Epithelial cell of prostate (primary cell): ENCODE measurements at regions not wholly inside any gene's neighbourhood (a gene's known extent, or its start where the extent isn't known, plus 50 kb on each side); places are given as distances from the start of the nearest gene placed in this dataset.

Source experiments
- DNase-seq: peaks from one replicate; pipeline ENCODE4 v3.0.0-alpha.2; 2011; ENCODE audit warnings: low read depth, low spot score
- H3K27ac ChIP-seq: fragments of 450-650 bp; 2 replicates; pipeline ENCODE4 v1.5.1; 2017; ENCODE audit warnings: mild to moderate bottlenecking

- DNase-seq: no peak
- no peak overlapping the region for H3K27ac ChIP-seq
Observed at GRCh38 chr1:56237491-56238064, 341.8 kb downstream of the PLPP3 start.

DNA sequence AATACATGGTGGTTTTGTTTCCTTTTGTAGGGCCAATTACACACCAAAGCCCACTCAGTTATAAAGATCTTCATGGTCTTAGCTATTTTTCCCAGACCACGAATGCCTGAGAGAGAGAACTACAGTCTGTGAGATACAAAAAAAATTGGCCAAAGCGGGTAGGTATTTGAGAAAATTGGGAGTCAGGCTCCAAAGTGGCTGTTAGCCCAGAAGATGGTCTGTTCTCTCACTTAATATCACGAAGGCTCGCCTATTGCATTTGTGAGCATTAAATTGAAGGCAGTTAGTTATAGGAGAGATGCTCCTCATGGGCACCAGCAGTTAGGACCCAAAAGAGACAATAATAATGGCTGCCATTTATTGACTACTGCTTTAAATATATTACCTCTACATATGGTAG is 342.7 kb downstream of the PLPP3 start:
- H3K27ac ChIP-seq: no peak overlapping the region
- DNase-seq: no peak

- no peak for DNase-seq
- H3K27ac ChIP-seq: no peak overlapping the region
Observed at GRCh38 chr1:56235909-56236510, 343.4 kb downstream of the PLPP3 start.

DNA sequence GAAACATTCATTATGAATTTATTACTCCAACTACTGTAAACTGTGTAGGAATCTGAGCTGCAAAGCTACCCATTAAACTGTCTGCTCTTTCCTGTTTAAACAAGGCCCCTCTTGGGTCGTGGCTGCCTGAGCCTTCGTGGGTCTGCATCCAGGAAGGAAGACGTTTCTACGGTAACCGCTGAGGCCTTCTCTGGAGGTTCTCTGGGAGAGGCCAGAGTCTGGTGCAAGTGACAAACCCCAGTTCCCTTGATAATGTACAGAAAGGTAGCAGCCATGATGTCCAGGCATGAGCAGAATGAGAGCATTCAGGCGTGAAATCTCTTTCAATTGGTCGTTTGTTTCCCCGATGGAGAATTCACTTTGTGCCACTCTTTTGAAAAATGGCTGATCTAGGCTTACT is 350.2 kb downstream of the PLPP3 start:
- H3K27ac ChIP-seq: no peak overlapping the region
- no peak for DNase-seq

DNA sequence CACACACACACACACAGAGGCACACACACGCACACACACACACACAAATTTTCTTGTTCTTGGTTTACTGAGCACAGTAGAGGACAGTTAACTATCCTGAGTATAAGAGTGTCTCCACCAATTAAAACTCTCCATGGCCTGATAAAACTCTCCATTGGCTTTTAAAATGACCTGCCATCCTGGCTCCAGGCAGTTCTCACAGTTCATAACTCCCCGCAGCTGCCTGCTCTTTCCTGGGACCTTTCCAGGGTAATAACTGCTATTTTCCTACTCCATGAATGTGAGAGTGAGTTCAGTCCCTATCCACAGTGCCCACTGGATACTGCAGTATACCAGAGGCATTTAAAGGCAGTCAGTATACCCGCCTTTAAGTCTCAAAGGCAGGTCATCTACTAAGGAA is 351.5 kb downstream of the PLPP3 start:
- no peak for DNase-seq
- no peak overlapping the region for H3K27ac ChIP-seq

- H3K27ac ChIP-seq: no peak overlapping the region
- no peak for DNase-seq
Observed at GRCh38 chr1:56227401-56227800, 352.0 kb downstream of the PLPP3 start.

GRCh38 chr1:56225964-56226815 is 353.2 kb downstream of the PLPP3 start:
- DNase-seq: no peak
- no peak overlapping the region for H3K27ac ChIP-seq

DNA sequence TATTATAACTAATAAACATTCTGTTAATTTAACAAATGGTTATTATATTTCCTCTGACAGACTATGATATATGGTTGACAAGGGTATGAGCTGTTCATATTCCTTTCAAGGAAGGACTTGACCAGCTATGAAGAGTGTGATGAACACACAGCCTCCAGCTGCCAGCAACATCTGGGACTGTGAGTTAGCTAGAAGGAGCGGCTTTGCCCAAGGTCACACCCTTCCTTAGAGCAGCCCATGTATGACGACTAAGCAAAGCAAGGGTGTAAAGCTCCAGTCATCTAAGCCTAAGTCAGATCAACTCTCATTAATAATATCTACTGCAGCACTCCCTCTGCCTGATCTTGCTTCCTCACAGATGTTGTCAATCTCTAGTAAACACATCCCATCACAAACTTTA is 355.4 kb downstream of the PLPP3 start:
- no peak for DNase-seq
- no peak overlapping the region for H3K27ac ChIP-seq

DNA sequence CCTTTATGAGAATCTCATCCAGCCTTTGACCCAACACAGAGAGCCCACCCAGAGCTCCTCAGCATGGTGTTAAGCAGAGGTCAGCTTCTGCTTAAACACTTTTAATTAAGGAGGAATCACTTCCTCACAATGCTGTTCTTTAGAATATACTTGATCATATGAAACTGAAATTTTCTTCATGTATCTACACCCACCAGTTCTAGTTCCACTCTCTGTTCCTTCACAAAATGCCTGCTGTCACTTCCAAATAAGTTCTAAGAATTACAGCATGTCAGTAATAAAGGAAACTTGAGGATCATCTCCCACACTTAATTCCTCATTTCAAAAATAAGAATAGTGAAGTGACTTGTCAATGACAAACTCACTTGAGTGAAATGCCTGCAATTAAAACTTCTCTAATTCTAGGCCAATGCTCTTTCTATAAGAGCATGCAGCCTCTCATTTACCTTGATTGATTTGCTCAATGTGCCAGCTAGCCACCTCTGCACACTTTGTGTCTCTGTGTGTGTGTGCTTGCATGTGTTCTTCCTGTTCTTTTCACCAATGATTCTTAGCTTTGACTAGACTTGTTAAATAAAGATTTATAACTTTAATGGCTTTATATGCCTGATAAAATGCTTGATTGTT is 356.3 kb downstream of the PLPP3 start:
- no peak for DNase-seq
- no peak overlapping the region for H3K27ac ChIP-seq

DNA sequence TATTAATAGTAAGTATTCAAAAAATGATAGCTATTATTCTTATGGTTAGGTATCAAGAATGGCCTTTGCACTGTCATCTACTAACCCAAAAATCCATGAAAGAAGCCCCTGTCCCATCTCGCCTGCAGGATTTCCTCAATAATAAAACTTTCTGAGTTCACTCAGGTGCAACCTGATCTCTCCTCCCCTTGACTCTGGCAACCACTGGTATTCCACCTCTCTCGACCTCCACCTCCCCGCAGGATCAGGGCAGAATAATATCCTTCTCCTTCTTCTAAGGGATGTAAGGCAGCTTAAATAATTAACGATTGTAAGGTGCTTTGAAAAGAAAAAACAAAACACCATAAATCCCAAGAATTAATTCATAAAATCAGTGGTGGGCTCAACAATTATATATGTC is 359.3 kb downstream of the PLPP3 start:
- no peak for DNase-seq
- no peak overlapping the region for H3K27ac ChIP-seq

DNA sequence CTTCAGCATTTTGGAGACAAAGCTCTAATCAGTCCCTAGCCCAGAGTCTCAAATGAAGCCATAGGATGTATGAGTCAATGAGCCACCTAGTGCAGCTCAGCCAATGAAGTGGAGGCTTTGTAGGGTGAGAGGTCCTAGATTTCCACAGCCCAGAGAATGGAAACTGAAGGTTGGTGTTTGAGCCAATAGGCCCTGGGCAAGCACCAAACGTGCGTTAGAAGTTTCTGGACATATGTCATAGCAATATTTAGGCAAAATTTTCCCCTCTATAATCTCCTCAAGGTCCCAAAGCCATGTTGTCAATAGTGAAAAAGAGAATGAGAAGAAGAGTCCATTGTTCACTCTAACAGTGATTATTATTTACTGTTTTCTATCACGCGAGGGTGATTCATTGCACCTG is 361.3 kb downstream of the PLPP3 start:
- H3K27ac ChIP-seq: no peak overlapping the region
- no peak for DNase-seq

DNA sequence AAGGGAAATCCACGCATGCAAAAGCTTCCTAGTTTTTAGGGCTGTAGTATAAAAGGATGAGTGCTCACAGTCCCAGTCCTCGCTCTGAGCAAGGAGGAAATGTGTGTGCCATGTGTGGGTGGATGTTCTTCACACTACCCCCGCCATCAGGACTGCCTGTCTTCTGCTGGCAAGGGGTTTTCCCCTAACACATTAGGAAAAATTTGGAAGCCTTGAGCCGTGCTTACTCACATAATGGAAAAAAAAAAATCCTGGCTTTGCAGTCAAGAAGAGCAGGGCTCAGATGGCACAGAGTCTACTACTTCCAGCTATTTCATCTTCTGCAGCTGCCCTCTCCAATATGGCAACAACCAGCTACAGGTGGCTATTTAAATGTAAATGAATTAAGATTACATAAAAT is 363.1 kb downstream of the PLPP3 start:
- no peak for DNase-seq
- no peak overlapping the region for H3K27ac ChIP-seq

GRCh38 chr1:56215771-56216170 is 363.6 kb downstream of the PLPP3 start:
- no peak overlapping the region for H3K27ac ChIP-seq
- DNase-seq: no peak

DNA sequence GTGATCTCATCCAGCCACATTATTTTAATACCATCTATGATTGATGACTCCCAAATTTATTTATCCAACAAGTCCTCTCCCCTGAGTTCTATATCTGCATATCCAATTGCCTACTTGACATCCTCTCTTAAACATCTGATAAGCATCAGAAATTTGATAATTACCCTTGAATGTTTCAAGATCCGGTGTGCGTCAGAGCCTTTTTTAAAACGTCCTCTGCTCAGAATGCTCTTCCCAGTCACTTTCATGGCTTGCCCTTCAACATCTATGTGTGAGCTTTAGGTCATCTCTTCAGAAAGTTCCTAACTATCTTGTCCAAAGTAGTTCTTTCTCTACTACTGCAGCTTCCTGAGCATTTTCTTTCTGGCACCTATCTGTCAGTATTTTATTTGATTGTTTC is 364.3 kb downstream of the PLPP3 start:
- no peak for DNase-seq
- no peak overlapping the region for H3K27ac ChIP-seq

GRCh38 chr1:56213068-56213467 is 366.3 kb downstream of the PLPP3 start:
- DNase-seq: no peak
- H3K27ac ChIP-seq: no peak overlapping the region

DNA sequence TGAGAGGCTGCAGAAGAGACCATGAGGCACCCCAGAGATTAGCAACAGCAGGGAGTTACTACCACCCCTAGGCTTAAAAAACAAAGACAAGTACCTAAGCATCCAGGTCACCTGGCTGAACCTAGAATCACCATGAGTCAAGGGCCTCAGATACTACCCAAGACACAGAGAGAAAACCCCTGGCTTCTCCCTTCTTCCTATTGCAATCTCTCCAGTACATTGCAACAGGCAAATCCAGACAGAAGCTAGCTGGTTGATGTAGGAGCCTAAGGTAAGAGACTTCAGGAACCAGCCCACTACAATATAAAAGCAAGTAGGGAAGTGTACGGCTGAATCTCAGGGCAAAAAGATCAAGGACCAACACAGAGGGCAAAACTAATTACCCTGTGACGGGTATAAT is 367.2 kb downstream of the PLPP3 start:
- no peak overlapping the region for H3K27ac ChIP-seq

DNA sequence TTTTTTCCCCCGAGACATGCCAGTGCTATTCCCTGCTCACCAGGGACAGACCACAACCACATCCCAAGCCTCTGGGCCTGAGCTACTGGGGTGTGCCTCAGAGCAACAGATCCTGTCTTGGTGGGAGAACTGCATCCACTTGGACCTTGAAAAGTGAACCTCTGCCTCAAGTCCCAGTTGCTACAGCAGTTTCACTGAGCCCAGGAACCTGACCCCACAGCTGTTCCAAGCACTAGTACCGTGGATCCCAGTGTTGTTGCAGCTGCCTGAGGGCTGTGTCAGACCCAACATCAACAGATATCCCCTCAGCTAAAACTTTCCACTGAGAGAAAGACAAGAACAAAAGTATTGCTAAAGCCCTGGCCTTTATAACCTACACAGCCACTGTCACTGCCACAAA is 373.0 kb downstream of the PLPP3 start:
- no peak for DNase-seq
- H3K27ac ChIP-seq: no peak overlapping the region

More for the DNA sequence above, 367.2 kb downstream of the PLPP3 start:
- no peak for DNase-seq

GRCh38 chr1:56204206-56204605 is 375.2 kb downstream of the PLPP3 start:
- DNase-seq: no peak
- no peak overlapping the region for H3K27ac ChIP-seq

- no peak for DNase-seq
- no peak overlapping the region for H3K27ac ChIP-seq
Observed at GRCh38 chr1:56202796-56203492, 376.4 kb downstream of the PLPP3 start.

- DNase-seq: no peak
- no peak overlapping the region for H3K27ac ChIP-seq
Observed at GRCh38 chr1:56202186-56202585, 377.2 kb downstream of the PLPP3 start.

DNA sequence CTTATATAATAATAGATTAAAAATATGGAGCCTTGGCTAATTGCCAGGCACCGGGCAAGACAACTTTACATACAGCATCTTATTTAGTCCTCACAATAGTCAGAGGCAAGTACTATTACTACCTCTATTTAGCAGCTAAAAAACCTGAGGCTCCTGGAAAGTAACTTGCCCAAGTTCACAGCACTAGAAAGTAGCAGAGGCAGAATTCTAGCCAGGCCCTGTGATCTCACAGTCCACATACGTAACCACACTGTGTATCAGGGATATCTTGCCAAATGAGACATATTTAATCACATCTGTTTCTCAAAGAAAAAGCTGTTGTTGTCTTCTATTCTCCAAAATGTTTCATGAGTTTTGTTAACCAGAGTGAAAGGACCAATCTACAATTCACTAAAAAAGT is 378.5 kb downstream of the PLPP3 start:
- DNase-seq: no peak
- no peak overlapping the region for H3K27ac ChIP-seq
